HG03469 (cell line): ENCODE measurements at regions not wholly inside any gene's neighbourhood (a gene's known extent, or its start where the extent isn't known, plus 50 kb on each side); places are given as distances from the start of the nearest gene placed in this dataset.

Source experiments
- ATAC-seq: cut with Tn5 transposase; IDR thresholded peaks from one replicate; pipeline ENCODE4 v1.9.1; 2021; ENCODE audit warnings: mild to moderate bottlenecking, moderate library complexity, moderate number of reproducible peaks; ENCODE audit not compliant: unreplicated experiment

- no peak for ATAC-seq
Observed at GRCh38 chr12:25746131-25746530, 193.0 kb upstream of the LMNTD1 start.

- ATAC-seq = no peak
Observed at GRCh38 chr12:25752710-25753309, 199.7 kb upstream of the LMNTD1 start.

- no peak for ATAC-seq
Observed at GRCh38 chr12:25755136-25755970, 202.3 kb upstream of the LMNTD1 start.

GRCh38 chr12:25755971-25756260 is 202.6 kb upstream of the RASSF8 start:
- ATAC-seq = no peak

- no peak for ATAC-seq
Observed at GRCh38 chr12:25757037-25757665, 201.3 kb upstream of the RASSF8 start.

- ATAC-seq = no peak
Observed at GRCh38 chr12:25759752-25760151, 198.7 kb upstream of the RASSF8 start.

GRCh38 chr12:25761356-25761755 is 197.1 kb upstream of the RASSF8 start:
- ATAC-seq = no peak

GRCh38 chr12:25764409-25764808 is 194.1 kb upstream of the RASSF8 start:
- no peak for ATAC-seq

GRCh38 chr12:25764892-25765291 is 193.6 kb upstream of the RASSF8 start:
- no peak for ATAC-seq

- no peak for ATAC-seq
Observed at GRCh38 chr12:25767606-25768005, 190.9 kb upstream of the RASSF8 start.

GRCh38 chr12:25768151-25768550 is 190.3 kb upstream of the RASSF8 start:
- ATAC-seq = no peak

GRCh38 chr12:25769082-25769945 is 189.2 kb upstream of the RASSF8 start:
- no peak for ATAC-seq

- no peak for ATAC-seq
Observed at GRCh38 chr12:25771041-25771440, 187.4 kb upstream of the RASSF8 start.

- no peak for ATAC-seq
Observed at GRCh38 chr12:25771476-25771875, 187.0 kb upstream of the RASSF8 start.

- ATAC-seq = no peak
Observed at GRCh38 chr12:25775968-25776367, 182.5 kb upstream of the RASSF8 start.

GRCh38 chr12:25780771-25781170 is 177.7 kb upstream of the RASSF8 start:
- no peak for ATAC-seq

GRCh38 chr12:25781232-25781631 is 177.2 kb upstream of the RASSF8 start:
- ATAC-seq = no peak

GRCh38 chr12:25783566-25783965 is 174.9 kb upstream of the RASSF8 start:
- no peak for ATAC-seq

- no peak for ATAC-seq
Observed at GRCh38 chr12:25784669-25785068, 173.8 kb upstream of the RASSF8 start.

- ATAC-seq = no peak
Observed at GRCh38 chr12:25785134-25785533, 173.3 kb upstream of the RASSF8 start.

GRCh38 chr12:25787701-25788100 is 170.8 kb upstream of the RASSF8 start:
- no peak for ATAC-seq
